Inflammatory macrophage (primary cell): ENCODE measurements at regions not wholly inside any gene's neighbourhood (a gene's known extent, or its start where the extent isn't known, plus 50 kb on each side); places are given as distances from the start of the nearest gene placed in this dataset.
"Not testable (repeated sequence)": the region's sequence is repeated elsewhere in the genome, so short reads cannot be mapped to it uniquely, and the experiment has no call there.

Experiments
- DNase-seq, 2 donors: peaks; one replicate each; pipeline ENCODE4 v3.0.0-alpha.2; 2020 to 2022

GRCh38 chr3:21898316-21898715 is 147.3 kb upstream of the ZNF385D start:
- DNase-seq: no peak

GRCh38 chr3:21901484-21901883 is 150.5 kb upstream of the ZNF385D start:
- no peak for DNase-seq

GRCh38 chr3:21902956-21903355 is 151.9 kb upstream of the ZNF385D start:
- no peak for DNase-seq

GRCh38 chr3:21909096-21909495 is 158.1 kb upstream of the ZNF385D start:
- no peak for DNase-seq

GRCh38 chr3:21912711-21913110 is 161.7 kb upstream of the ZNF385D start:
- no peak for DNase-seq

- no peak for DNase-seq
These were observed 162.8 kb upstream of the ZNF385D start for GRCh38 chr3:21913791-21914190.

GRCh38 chr3:21914451-21914850 is 163.4 kb upstream of the ZNF385D start:
- no peak for DNase-seq

GRCh38 chr3:21919383-21919782 is 168.4 kb upstream of the ZNF385D start:
- no peak for DNase-seq

GRCh38 chr3:21920421-21920861 is 169.4 kb upstream of the ZNF385D start:
- DNase-seq: no peak

GRCh38 chr3:21923156-21923555 is 172.1 kb upstream of the ZNF385D start:
- DNase-seq: not testable (repeated sequence)

GRCh38 chr3:21927261-21927660 is 176.3 kb upstream of the ZNF385D start:
- no peak for DNase-seq

GRCh38 chr3:21934591-21934990 is 183.6 kb upstream of the ZNF385D start:
- no peak for DNase-seq

GRCh38 chr3:21936207-21936606 is 185.2 kb upstream of the ZNF385D start:
- no peak for DNase-seq

- no peak for DNase-seq
These were observed 187.3 kb upstream of the ZNF385D start for GRCh38 chr3:21938267-21938681.

GRCh38 chr3:21942328-21942727 is 191.3 kb upstream of the ZNF385D start:
- no peak for DNase-seq

- no peak for DNase-seq
These were observed 193.2 kb upstream of the ZNF385D start for GRCh38 chr3:21944251-21944650.

- DNase-seq: no peak
These were observed 201.8 kb upstream of the ZNF385D start for GRCh38 chr3:21952856-21953255.

GRCh38 chr3:21954709-21955108 is 203.7 kb upstream of the ZNF385D start:
- no peak for DNase-seq

GRCh38 chr3:21955406-21955805 is 204.4 kb upstream of the ZNF385D start:
- DNase-seq: no peak

GRCh38 chr3:21960033-21960432 is 209.0 kb upstream of the ZNF385D start:
- DNase-seq: no peak

GRCh38 chr3:21962456-21962855 is 211.4 kb upstream of the ZNF385D start:
- DNase-seq: no peak

- not testable (repeated sequence) for DNase-seq
These were observed 215.4 kb upstream of the ZNF385D start for GRCh38 chr3:21966457-21966856.

- no peak for DNase-seq
These were observed 228.7 kb upstream of the ZNF385D start for GRCh38 chr3:21979706-21980105.

GRCh38 chr3:21989341-21990042 is 238.5 kb upstream of the ZNF385D start:
- DNase-seq: no peak

GRCh38 chr3:21991061-21991460 is 240.1 kb upstream of the ZNF385D start:
- DNase-seq: no peak
